ENCODE measurements at regions not wholly inside any gene's neighbourhood (a gene's known extent, or its start where the extent isn't known, plus 50 kb on each side); places are given as distances from the start of the nearest gene placed in this dataset.

GRCh38 chr14:96989306-96989705 lies 192.1 kb downstream of the VRK1 start:
- H3K36me3 ChIP-seq (ENCODE audit: insufficient read depth, low read length), result no peaks in the 10 kb centered on the region
- H3K27me3 ChIP-seq (ENCODE audit: insufficient read depth, low read length), result no peaks in the 10 kb centered on the region
- peaks cover 29% of the 10 kb centered on the region for H3K4me1 ChIP-seq (ENCODE audit: insufficient read depth, low read length)
- H2AFZ ChIP-seq (ENCODE audit: low read depth, low read length), result no peak overlapping the region
- H3K4me3 ChIP-seq (ENCODE audit: low read length), result no peak overlapping the region
- H3K9me3 ChIP-seq (ENCODE audit: low read length), result no peaks in the 10 kb centered on the region

DNA sequence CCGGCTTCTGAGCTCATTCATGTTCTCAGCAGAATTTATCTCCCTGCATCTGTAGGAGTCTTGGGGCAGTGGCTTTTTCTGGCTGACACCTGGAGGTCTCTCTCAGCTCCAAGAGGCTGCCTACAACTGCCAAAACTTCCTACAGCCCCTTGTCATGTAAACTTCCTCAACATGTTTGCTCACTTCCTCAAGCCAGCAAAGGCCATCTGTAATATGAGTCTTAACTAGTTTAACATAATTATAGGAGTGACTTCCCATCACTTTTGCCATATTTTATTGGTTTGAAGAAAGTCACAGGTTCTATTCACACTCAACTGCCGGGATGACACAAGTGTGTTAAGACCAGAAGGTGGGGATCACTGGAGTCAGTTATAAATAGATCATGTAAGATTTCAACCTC lies 194.0 kb downstream of the VRK1 start:
- Histone ChIP-seq H3K27me3 (ENCODE audit: insufficient read depth, low read length) (no peaks in the 10 kb centered on the region), H3K9me3 (ENCODE audit: low read length) (no peaks in the 10 kb centered on the region), H3K4me1 (ENCODE audit: insufficient read depth, low read length) (peaks cover 25% of the 10 kb centered on the region), H2AFZ (ENCODE audit: low read depth, low read length) (no peak overlapping the region), H3K4me3 (ENCODE audit: low read length) (no peak overlapping the region), H3K36me3 (ENCODE audit: insufficient read depth, low read length) (no peaks in the 10 kb centered on the region)

DNA sequence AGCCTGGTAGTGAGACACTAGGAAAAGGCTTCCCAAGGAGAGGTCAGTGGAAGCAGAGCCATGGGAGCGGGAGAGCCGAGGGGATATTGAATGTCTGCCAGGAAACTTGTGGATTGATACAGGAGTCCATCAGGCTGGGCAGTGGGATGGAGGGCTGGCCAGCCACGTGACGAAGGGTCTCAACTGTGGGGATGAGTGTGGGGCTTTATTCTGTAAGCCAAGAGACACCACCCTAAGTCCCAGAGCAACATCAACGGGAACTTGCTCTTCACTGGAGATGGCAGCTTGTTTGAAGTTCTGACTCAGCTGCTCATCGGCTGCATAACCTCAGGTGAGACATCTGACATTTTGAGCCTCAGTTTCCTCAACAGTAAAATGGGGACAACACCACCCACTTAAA lies 197.8 kb downstream of the VRK1 start:
- no peak overlapping the region for H3K4me3 ChIP-seq (ENCODE audit: low read length)
- H3K27me3 ChIP-seq (ENCODE audit: insufficient read depth, low read length), result no peaks in the 10 kb centered on the region
- H2AFZ ChIP-seq (ENCODE audit: low read depth, low read length), result no peak overlapping the region
- no peaks in the 10 kb centered on the region for H3K36me3 ChIP-seq (ENCODE audit: insufficient read depth, low read length)
- H3K4me1 ChIP-seq (ENCODE audit: insufficient read depth, low read length), result no peaks in the 10 kb centered on the region
- no peaks in the 10 kb centered on the region for H3K9me3 ChIP-seq (ENCODE audit: low read length)

DNA sequence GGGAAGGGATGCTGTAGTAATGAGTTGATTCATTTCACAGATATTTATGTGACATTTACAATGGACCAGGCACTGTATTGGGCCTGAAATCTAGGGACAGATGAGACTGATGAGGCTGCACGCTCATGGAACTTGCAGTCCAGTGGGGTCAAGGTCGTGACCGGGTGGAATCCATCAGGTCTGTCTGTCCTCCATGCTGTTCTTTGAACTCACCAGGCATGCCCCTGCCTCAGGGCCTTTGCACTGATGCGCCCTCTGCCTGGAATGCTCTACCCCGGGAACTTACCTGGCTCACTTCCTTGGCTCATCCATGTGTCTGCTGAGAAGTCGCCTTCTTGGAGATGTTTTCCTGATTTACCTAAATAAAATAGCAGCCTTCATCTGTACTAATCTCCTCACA lies 200.1 kb downstream of the VRK1 start:
- no peaks in the 10 kb centered on the region for H3K4me1 ChIP-seq (ENCODE audit: insufficient read depth, low read length)
- H3K36me3 ChIP-seq (ENCODE audit: insufficient read depth, low read length), result no peaks in the 10 kb centered on the region
- H2AFZ ChIP-seq (ENCODE audit: low read depth, low read length), result no peak overlapping the region
- H3K9me3 ChIP-seq (ENCODE audit: low read length), result no peaks in the 10 kb centered on the region
- H3K27me3 ChIP-seq (ENCODE audit: insufficient read depth, low read length), result no peaks in the 10 kb centered on the region
- H3K4me3 ChIP-seq (ENCODE audit: low read length), result no peak overlapping the region

DNA sequence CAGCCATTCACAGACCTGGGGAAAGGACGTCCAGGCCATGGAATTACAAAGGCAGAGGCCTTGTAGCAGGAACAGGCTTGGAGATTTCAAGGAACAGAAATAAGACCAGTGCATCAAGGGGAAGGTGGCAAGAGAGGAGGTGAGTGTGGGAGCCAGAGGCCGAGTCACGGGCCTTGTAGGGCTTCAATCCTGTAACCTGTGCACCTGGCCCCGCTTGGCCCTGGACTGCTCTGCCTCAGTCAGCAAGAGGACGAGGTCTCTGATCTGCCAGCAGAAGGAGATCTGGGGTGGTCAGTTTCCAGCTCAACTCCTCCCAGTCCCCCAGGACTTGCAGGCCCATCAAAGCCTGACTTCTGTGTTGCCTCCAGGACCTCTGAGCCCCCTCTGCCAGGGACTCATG lies 200.8 kb downstream of the VRK1 start:
- Histone ChIP-seq H3K4me3 (ENCODE audit: low read length) (no peak overlapping the region), H3K9me3 (ENCODE audit: low read length) (no peaks in the 10 kb centered on the region), H2AFZ (ENCODE audit: low read depth, low read length) (no peak overlapping the region), H3K4me1 (ENCODE audit: insufficient read depth, low read length) (no peaks in the 10 kb centered on the region), H3K36me3 (ENCODE audit: insufficient read depth, low read length) (no peaks in the 10 kb centered on the region), H3K27me3 (ENCODE audit: insufficient read depth, low read length) (no peaks in the 10 kb centered on the region)

GRCh38 chr14:96999654-97000155 lies 202.5 kb downstream of the VRK1 start:
- H3K36me3 ChIP-seq (ENCODE audit: insufficient read depth, low read length), result no peaks in the 10 kb centered on the region
- H3K4me3 ChIP-seq (ENCODE audit: low read length), result no peak overlapping the region
- H3K27me3 ChIP-seq (ENCODE audit: insufficient read depth, low read length), result no peaks in the 10 kb centered on the region
- H2AFZ ChIP-seq (ENCODE audit: low read depth, low read length), result no peak overlapping the region
- H3K4me1 ChIP-seq (ENCODE audit: insufficient read depth, low read length), result no peaks in the 10 kb centered on the region
- H3K9me3 ChIP-seq (ENCODE audit: low read length), result no peaks in the 10 kb centered on the region

DNA sequence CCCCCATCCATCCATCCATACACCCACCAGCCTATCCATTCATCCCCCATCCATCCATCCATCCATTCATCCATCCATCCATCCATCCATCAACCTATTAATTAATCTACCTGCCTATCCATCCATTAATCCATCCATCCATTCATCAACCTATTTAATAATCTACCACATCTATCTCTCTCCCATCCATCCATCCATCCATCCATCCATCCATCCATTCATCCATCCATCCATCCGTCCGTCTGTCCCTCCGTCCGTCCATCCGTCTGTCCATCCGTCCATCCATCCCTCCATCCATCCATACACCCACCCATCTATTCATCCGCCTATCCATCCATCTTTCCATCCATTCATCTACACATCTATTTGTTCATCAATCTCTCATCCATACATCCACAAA lies 205.3 kb downstream of the VRK1 start:
- Histone ChIP-seq H3K4me1 (ENCODE audit: insufficient read depth, low read length) (no peaks in the 10 kb centered on the region), H3K9me3 (ENCODE audit: low read length) (no peaks in the 10 kb centered on the region), H3K27me3 (ENCODE audit: insufficient read depth, low read length) (no peaks in the 10 kb centered on the region), H2AFZ (ENCODE audit: low read depth, low read length) (no peak overlapping the region), H3K36me3 (ENCODE audit: insufficient read depth, low read length) (no peaks in the 10 kb centered on the region), H3K4me3 (ENCODE audit: low read length) (no peak overlapping the region)

- H3K36me3 ChIP-seq (ENCODE audit: insufficient read depth, low read length), result no peaks in the 10 kb centered on the region
- H3K27me3 ChIP-seq (ENCODE audit: insufficient read depth, low read length), result no peaks in the 10 kb centered on the region
- H3K4me3 ChIP-seq (ENCODE audit: low read length), result no peak overlapping the region
- no peaks in the 10 kb centered on the region for H3K4me1 ChIP-seq (ENCODE audit: insufficient read depth, low read length)
- H2AFZ ChIP-seq (ENCODE audit: low read depth, low read length), result no peak overlapping the region
- H3K9me3 ChIP-seq (ENCODE audit: low read length), result peaks cover 5% of the 10 kb centered on the region
These were observed 208.8 kb downstream of the VRK1 start for GRCh38 chr14:97005934-97006333.

DNA sequence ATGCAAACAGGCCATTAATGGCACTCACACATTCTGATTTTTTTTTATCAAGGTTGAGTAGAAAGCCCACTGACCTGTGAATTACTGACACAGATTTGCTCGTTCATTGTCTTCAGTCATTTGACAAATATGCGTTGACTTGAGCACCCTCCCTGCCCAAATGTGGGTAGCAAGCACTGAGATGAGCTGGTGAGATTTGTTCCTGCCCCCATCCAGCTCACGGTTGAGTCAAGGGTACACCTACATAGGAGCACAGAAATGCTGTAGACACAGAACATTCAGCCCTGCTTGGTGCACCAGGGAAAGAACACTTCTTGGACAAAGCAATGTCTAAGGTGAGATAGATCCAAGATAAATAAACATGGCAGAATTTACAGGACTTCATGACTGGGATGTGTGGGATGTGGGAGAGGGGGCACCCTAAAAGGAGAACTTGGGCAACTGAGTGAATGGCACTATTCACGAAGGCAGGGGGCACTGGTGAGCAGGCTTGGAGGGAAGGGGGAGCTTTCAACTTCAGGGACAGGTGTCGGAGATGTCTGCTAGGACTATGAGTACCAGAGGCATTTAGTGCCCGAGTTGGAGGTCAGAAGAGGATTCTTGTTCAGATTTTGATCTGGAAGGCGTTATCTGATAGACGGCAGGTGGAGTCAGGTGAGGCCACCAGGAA lies 213.4 kb downstream of the VRK1 start:
- H3K4me3 ChIP-seq (ENCODE audit: low read length), result no peak overlapping the region
- no peaks in the 10 kb centered on the region for H3K4me1 ChIP-seq (ENCODE audit: insufficient read depth, low read length)
- H2AFZ ChIP-seq (ENCODE audit: low read depth, low read length), result no peak overlapping the region
- no peaks in the 10 kb centered on the region for H3K36me3 ChIP-seq (ENCODE audit: insufficient read depth, low read length)
- H3K9me3 ChIP-seq (ENCODE audit: low read length), result peaks cover 5% of the 10 kb centered on the region
- no peaks in the 10 kb centered on the region for H3K27me3 ChIP-seq (ENCODE audit: insufficient read depth, low read length)

DNA sequence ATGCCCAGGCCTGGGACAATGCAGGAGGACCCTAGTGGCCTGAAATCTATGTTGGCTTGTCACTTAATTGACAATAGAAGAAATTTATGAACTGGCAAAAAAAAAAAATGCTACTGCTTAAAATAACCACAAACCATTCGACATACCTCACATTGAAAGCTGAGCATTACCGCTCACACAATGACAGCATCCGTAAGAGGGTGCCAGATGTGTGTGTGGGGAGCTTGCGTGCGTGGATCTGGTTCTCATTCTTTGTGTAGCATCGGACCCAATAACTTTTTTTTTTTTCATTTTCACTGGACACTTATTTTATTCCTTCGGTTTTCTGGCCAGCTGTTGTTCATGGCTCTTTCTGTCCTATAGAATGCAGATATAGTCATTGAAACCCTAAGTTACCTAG lies 216.7 kb downstream of the VRK1 start:
- Histone ChIP-seq H3K4me3 (ENCODE audit: low read length) (no peak overlapping the region), H3K36me3 (ENCODE audit: insufficient read depth, low read length) (no peaks in the 10 kb centered on the region), H3K9me3 (ENCODE audit: low read length) (no peaks in the 10 kb centered on the region), H3K4me1 (ENCODE audit: insufficient read depth, low read length) (no peaks in the 10 kb centered on the region), H3K27me3 (ENCODE audit: insufficient read depth, low read length) (no peaks in the 10 kb centered on the region), H2AFZ (ENCODE audit: low read depth, low read length) (no peak overlapping the region)

- H3K4me3 ChIP-seq (ENCODE audit: low read length), result no peak overlapping the region
- H3K36me3 ChIP-seq (ENCODE audit: insufficient read depth, low read length), result no peaks in the 10 kb centered on the region
- no peaks in the 10 kb centered on the region for H3K27me3 ChIP-seq (ENCODE audit: insufficient read depth, low read length)
- peaks cover 30% of the 10 kb centered on the region for H3K4me1 ChIP-seq (ENCODE audit: insufficient read depth, low read length)
- H2AFZ ChIP-seq (ENCODE audit: low read depth, low read length), result no peak overlapping the region
- H3K9me3 ChIP-seq (ENCODE audit: low read length), result no peaks in the 10 kb centered on the region
These were observed 223.8 kb downstream of the VRK1 start for GRCh38 chr14:97021001-97021400.

DNA sequence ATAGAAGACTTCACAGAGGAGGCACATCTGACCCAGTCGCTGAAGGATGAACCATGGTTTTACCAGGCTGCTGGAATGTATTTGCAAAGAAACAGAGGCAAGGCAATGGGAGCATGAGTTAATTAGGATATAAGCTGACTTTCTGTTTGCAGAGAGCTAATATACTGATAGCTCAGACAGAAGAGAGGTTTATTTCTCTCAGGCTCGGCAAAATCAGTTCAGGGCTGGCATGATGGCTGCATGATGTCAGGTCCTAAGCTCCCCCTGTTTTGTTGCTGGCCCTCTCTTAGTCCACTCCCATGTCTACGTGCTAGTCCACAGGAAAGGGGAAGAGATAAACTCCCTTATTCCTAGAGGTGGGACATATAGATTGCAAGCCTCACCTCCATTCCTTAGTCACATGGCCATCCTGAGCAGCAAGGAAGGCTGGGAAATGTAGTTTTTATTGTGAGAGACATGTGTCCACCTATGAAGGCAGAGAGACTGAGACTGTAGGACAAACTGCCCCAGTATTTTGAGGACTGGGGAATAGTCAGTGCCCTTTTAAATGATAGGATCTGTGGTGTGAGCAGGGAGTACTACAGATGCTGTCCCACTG lies 224.5 kb downstream of the VRK1 start:
- no peak overlapping the region for H2AFZ ChIP-seq (ENCODE audit: low read depth, low read length)

GRCh38 chr14:97022741-97023140 lies 225.6 kb downstream of the VRK1 start:
- Histone ChIP-seq H3K4me1 (ENCODE audit: insufficient read depth, low read length) (peaks cover 47% of the 10 kb centered on the region), H2AFZ (ENCODE audit: low read depth, low read length) (no peak overlapping the region), H3K36me3 (ENCODE audit: insufficient read depth, low read length) (no peaks in the 10 kb centered on the region), H3K27me3 (ENCODE audit: insufficient read depth, low read length) (no peaks in the 10 kb centered on the region), H3K4me3 (ENCODE audit: low read length) (no peak overlapping the region), H3K9me3 (ENCODE audit: low read length) (no peaks in the 10 kb centered on the region)

More for the DNA sequence above, 224.5 kb downstream of the VRK1 start:
- H3K4me1 ChIP-seq (ENCODE audit: insufficient read depth, low read length), result peaks cover 36% of the 10 kb centered on the region
- H3K9me3 ChIP-seq (ENCODE audit: low read length), result no peaks in the 10 kb centered on the region
- no peaks in the 10 kb centered on the region for H3K36me3 ChIP-seq (ENCODE audit: insufficient read depth, low read length)
- no peaks in the 10 kb centered on the region for H3K27me3 ChIP-seq (ENCODE audit: insufficient read depth, low read length)
- no peak overlapping the region for H3K4me3 ChIP-seq (ENCODE audit: low read length)

GRCh38 chr14:97023871-97024270 lies 226.7 kb downstream of the VRK1 start:
- Histone ChIP-seq H3K4me3 (ENCODE audit: low read length) (no peak overlapping the region), H2AFZ (ENCODE audit: low read depth, low read length) (no peak overlapping the region), H3K4me1 (ENCODE audit: insufficient read depth, low read length) (peaks cover 56% of the 10 kb centered on the region), H3K36me3 (ENCODE audit: insufficient read depth, low read length) (no peaks in the 10 kb centered on the region), H3K9me3 (ENCODE audit: low read length) (no peaks in the 10 kb centered on the region), H3K27me3 (ENCODE audit: insufficient read depth, low read length) (no peaks in the 10 kb centered on the region)

All from neuron (in vitro differentiated cells).